ENCODE measurements at regions not wholly inside any gene's neighbourhood (a gene's known extent, or its start where the extent isn't known, plus 50 kb on each side); places are given as distances from the start of the nearest gene placed in this dataset.
"Not testable (repeated sequence)": the region's sequence is repeated elsewhere in the genome, so short reads cannot be mapped to it uniquely, and the experiment has no call there.

DNA sequence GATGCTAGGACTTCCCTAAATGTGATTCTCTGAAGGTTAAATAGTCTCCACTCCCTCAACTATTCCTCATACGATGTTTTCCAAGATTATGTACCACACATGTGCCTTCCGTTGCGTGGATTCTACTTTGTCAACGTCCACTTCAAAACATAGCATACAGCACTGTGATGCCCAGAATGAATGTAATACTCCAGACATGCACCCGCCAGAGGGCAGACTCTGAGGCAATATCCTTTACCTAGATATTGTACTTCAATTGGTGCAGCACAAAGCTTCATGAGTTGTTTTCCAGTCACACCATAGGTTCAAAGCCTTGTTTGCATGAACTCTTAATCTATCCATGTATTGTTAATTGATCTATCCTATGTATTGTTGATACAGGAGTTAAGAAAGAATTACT, 201.0 kb upstream of the NABP1 start:
- DNase-seq = no peak

DNA sequence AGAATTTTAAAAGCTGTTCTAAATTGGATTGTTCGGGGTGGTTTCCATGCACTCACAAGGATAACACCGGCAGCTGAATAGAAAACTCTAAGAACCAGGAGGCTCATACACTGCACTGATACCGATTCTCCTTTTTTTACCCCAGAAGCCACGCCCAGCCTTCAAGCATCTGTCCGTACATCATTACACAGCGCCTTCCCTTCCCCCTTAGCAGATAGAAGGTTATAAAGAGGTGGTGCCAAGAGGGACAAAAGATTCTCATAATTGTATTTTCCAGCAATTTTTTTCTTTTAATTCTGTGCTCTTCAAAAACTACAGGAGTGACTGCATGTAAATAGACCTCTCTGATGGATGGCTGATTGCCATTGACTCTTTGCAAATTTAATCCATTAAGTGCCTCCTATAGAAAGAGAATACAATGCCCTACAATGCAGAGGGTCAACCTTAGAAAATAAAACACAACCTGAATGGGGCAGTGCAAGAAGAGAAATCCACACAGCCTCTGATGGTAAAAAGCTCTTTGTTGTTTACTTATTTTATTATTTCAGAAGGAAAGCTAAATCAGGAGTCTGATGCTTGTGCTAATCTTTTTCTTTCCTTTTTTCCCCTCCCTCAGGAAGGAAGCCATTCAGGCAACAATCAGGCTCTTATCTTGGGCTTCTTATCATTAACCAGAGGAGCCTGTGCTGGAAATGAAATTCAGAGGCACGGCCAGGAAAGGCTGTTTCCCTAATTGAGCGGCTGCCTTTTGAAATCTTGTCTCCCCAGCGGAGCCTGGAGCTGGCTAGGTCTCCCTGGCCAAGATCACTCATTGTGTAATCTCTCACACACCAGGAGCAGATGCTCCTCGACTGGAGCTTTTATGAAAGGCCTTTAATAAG, 198.9 kb upstream of the NABP1 start:
- peak; percentile 85 for DNase-seq

DNA sequence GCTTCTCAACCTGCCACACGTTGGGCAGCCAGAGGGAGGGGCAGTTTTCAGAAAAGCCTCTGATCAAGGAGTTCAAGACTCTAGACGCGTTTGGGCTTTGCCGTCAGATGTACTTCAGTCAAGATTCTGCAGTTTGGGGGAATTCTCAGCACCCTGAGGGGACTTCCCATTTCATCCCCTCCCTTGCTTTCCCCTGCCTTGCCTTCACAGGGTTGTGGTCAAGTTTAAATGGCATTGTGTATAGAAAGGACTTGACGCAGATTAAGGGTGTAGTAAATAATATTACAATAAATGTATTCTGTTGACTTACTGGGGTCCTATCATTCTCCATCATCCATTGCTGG, 198.3 kb upstream of the NABP1 start:
- DNase-seq = no peak

DNA sequence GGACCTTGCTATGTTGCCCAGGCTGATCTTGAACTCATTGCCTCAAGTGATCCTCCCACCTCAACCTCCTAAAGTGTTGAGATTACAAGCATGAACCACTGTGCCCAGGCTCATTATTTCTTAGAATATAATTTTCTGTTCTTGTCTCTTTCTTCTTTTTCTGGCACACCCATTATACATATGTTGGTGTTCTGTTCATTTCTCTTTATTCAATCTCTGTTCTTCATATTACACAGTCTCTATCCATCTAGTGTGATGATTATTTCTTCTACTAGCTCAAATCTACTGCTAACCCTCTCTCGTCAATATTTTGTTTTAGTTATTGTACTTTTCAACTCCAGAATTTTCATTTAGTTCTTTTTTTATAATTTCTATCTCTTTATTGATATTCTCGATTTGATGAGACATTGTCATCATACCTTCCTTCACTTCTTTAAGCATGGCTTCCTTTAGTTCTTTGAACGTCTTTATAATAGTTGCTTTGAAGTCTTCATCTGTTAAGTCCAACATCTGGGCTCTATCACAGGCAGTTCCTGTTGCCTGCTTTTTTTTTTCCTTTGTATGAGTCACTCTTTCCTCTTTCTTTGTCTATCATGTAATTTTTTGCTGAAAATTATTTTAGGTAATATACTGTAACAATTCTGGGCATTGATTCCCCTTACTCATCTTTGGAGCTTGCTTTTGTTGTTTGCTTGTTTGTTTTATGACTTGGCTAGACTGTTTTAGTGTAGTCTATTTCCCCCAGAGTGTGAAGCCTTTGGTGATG, 196.4 kb upstream of the NABP1 start:
- DNase-seq = no peak

DNA sequence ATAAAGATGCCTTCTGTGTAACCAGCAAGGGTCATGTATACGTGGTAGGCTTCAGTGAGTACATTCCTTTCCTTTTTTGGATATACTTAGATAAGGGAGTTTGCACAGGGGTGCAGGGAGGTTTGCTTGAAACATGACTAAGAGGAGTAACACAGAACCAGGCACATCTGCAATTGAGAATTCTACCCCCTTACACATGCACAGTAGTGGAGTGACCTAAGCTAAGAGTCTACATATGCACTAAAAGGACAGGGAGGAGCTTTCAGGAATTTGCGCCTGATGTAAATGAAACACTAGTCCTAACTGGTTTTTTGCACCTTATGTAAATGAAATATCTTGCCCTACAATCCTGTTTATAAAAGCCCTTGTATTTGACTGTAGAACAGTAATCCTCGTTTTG, 194.8 kb upstream of the NABP1 start:
- DNase-seq = no peak

DNA sequence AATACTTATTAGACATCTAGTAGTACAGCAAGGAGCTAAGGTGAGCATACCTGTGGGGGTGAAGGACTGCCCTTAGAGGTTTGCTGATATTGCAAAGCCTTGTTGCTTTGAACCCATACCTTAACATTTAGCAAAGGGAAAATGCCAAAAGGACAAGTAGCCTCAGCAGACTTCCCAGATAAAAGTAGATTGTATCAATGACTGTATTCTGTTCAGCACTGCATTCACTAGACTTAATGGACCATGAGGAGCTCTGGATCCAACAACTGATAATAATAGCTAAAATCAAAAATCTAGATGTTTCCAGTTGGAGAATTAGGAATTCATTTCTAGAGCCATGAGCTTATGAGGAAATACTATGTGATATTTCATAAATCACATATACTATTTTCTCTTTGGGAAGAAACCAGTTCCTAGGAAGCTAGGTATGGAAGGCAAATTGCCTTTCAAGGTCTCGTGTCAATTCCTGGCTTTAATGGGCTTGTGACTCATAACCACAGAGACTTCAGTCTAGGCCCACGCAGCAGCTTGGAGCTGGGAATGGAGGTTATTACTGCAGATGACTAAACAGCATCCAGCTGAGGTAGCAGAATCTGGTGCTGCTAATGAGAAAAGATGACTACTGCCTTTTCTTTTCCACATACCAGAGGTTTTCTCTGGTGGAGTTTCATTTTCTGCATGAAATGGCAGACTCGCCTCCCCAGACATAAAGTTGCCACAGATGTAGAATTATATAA, 191.2 kb upstream of the NABP1 start:
- no peak for DNase-seq

DNA sequence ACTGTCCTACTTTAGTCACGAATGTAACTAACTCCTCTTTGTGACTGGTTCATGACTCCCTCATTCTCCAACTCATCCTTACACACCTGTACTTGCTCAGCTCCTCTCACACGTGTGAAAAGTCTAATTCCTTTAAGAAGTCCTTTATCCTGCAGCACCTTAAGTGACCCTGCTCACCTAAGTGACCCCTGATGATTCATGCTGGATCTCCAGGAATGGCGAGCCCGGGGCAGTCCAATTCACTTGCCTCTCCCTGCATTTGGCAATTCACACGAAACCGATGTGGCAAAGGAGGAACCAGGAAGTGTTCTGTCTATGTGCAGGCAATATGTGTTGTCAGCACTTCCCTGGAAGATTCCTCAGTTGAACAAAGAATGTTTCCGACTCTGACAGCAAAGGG, 189.8 kb upstream of the NABP1 start:
- no peak for DNase-seq

DNA sequence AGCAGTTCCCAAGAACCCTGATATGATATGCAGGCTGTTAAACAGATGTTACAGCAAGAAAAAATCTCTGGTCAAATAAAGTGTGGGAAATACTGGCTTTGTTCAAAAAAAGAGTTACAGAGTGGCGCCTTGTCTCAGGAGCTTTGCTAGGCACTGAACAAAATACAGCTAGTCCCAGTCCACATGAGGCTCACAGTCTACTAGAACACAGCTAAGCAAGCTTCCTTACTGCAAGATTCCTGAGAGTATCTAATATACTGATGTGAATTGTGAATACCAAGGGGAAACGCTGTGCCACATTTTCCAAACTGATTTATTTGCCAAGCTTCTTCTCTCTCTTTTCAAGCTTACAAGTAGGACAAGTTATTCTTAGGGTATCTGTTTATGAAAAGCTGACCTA, 188.8 kb upstream of the NABP1 start:
- no peak for DNase-seq

DNA sequence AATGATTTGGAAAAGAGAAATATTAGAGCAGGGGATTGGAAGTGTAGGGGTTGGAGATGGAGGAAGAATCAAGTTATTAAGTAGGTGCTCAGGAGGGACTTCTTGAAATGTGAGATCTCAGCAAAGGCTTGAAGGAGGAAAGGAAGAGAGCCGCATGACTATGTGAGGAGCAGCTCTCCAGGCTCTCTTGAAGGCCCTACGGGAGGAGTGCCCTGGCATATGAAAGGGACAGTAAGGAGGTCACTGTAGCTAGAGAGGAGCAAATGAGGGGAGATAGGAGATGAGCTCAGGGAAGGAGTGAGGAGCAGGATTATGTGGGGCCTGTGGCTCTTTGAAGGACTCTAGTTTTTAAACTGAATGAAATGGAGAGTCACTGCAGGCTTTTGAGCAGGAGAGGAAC, 181.1 kb upstream of the NABP1 start:
- no peak for DNase-seq

DNA sequence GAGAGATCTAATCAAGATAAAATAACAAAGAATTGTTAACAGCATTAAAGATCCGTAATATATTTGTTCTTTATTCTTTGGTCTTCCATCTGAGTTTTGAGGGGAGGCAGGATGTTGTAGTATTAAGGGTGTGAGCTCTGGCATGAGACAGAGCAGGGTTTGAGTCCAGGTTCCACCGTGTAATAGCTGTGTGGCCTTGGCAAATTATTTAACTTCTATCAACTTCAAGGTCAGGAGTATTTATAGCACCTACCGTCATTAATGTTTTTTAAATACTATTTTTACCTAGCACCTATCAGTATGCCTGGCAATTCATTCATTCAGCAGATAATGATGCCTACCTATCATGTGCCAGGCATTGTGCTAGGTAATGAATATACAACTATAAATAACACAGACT, 180.1 kb upstream of the NABP1 start:
- no peak for DNase-seq

DNA sequence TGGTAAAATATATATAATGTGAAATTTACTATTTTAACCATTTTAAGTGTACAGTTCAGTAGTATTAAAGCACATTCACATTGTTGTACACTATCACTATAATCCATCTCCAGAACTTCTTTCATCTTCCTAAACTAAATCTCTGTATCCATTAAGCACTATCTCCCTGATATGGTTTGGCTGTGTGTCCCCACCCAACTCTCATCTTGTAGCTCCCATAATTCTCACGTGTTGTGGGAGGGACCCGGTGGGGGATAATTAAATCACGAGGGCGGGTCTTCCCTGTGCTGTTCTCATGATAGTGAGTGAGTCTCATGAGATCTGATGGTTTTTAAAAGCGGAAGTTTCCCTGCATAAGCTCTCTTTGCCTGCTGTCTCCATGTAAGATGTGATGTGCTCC, 178.9 kb upstream of the NABP1 start:
- no peak for DNase-seq

DNA sequence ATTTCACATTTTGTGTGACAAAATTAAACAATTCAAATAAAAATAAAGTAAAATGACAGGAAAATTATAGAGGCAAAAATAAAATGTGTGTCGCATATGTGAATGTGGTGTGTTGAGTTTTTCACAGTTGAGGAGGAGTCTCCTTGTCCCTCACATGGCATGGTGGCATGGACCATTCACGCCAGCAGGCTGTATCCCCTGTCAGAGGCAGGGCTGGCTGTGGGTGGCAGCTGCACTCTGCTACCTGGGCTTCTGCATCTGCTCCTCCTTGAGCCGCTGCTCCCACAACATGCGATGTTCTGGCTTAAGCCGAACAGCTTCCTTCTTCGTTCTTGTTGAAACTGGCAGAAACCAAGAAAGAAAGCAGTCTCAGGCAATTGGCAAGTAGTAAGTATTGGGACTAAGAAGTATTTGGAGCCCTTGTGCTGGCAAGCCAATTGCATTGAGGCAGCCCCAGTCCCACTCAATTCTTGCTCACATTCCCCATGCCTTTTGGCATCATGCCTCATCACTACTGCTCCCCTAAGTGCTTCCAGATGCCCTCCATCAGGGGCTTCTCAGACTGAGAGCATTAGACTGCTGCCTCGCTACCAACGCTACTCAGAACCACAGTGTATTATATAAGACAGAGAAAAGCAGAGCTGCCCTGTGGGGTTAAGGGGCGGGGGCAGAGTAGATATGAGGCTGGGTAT, 177.9 kb upstream of the NABP1 start:
- peak; percentile 70 for DNase-seq

DNA sequence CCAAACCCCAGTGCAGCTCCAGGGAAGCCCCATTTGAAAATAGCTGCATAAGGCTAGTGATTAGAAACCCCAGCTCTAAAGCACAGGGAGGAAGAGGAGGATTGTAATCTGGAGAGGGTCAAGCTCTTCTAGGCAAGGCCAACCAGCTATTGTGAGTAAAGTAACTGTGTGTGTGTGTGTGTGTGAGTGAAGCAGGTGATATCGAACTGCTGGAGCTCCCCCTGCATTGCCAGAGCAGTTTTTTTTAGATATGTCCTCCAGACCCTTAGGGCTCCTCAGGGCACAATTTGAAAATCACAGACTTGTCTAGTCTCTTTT, 177.4 kb upstream of the NABP1 start:
- no peak for DNase-seq

DNA sequence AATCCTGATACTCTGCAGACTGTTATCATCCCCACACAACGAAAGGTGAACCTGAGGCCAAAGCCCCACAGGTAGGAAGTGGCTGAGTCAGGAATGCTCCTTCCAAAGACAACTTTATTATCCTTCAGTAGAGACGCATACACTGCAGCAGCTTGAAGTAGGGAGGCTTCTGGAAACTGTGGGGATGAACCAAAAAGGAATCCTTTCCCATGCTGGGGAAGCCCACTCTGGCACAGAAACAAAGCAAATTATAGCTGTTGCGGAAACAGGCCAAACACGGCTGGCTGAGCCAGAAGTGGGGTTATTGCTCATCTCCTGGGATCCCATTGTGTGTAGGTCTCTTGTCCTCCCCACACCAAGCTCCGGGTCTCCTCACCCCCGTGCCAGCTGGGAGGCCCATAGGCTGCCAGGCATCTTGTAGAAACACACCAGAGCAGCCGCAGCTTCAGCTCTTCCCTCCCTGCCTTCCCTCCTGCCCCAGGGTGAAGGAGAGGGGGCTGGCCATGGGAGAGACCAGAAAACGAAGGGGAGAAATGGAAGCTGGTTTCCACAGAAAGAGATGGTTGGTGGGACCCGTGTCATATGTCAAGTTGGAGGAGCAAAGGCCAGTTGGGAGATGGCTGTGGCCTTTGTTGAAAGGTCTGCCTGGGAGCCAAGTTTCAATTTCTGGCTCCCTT, 176.9 kb upstream of the NABP1 start:
- peak; percentile 55 for DNase-seq

DNA sequence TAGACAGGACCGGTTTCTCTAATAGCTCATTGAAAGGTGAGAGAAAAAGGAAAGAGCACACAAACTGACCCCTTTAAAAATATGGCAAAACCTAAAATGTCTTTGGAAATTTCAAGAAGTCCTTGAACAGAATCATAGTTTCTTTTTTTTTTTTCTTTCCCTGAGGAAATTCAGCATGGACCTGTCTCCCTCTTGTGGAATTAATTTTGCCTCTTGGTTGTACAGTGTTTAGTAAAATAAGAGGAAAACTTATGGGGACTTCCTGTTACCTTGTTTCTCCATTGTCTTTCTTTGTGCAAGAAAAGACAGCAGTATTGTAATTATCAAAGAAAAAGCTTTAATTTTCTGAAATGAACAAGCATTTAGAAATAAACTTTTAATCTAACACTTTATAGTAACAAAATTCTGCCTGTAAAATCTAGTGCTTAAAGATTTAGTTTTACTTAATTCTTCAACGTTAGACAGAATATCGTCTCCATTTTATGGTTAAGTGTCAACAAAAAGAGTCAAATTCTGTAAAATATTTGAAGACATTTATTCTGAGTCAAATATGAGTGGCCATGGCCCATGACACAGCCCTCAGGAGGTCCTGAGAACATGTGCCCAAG, 176.3 kb upstream of the NABP1 start:
- peak; percentile 72 for DNase-seq

DNA sequence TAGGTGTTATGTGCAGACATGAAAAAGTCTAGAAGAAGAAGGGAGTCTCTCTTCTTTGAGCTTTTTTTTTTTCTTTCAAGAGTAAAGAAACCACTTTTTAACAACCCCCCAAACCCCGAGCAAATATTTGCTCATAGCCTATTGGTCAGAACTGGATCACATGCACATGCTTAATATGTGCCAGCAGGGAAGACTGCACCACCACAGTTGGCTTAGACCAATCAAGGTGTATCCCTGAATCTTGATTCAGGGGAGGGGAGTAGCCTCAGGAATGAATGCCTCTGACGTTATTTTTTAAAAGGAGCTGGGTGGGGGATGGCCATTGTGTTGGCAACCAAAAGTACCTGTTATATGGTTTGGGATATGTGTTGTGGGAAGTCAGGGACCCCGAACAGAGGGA, 171.4 kb upstream of the NABP1 start:
- no peak for DNase-seq

DNA sequence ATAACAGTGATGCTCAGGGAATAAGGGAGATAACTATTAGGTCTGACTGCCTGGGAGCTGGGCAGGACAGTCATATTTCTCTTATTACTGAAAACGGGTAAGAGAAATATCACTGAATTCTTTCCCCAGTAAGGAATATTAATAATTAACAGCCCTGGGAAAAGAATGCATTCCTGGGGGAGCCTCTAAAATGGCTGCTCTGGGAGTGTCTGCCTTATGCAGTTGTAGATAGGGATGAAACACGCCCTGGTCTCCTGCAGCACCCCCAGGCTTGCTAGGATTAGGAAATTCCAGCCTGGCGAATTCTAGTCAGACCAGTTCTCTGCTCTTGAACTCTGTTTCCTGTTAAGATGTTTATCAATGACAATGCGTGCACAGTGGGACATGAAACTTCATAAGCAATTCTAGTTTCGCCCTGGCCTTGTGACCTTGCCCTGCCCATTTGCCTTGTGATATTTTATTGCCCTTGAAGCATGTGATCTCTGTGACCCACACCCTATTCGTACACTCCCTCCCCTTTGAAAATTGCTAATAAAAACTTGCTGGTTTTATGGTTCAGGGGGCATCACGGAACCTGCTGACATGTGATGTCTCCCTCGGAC, 170.6 kb upstream of the NABP1 start:
- not testable (repeated sequence) for DNase-seq

DNA sequence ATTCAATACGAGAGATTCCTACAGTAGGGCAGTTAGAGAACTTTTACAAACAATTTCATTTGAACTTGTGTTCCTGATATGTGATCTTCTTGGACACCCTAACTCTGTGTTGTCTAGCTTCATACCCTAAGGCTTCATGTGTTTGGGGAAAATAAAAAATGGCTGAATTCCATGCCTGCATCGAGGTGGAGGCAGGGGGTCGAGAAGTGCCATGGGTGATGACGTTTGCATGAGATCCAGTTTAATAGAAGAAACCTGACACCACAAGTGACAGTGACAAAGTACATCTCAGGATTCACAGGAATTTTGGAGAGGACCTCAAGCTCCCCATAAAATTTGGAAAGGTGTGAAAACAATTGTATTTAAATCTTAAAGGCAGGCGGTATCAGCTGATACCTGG, 169.2 kb upstream of the NABP1 start:
- DNase-seq = no peak

DNA sequence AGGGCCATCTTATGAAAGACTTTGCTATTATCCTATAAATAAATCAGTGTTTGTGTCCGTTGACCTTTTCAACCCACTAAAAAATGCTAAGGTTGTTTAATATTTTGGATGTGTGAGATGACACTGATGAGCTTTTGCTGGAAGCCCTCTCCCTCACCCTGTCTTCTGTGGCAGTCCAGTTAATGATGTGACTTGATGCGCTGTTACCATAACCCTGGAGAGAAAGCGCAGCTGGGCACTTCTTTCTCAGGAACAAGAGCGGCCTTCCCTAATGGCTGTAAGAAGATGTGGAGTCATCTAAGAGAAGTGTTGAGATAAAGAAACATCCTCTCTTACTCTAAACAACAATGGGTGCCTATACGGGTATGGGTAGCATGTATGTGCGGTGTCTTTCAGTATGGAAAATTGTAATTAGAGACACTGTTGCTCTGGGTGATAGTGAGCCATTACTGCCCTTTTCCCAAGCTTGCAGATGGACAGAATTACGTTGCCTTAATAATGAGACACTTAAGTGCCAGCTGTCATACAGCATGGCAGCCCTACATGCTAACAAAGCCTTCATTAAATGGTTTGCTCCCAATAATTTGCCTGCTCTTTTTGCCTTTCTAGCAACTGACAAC, 165.6 kb upstream of the NABP1 start:
- peak; percentile 76 for DNase-seq

DNA sequence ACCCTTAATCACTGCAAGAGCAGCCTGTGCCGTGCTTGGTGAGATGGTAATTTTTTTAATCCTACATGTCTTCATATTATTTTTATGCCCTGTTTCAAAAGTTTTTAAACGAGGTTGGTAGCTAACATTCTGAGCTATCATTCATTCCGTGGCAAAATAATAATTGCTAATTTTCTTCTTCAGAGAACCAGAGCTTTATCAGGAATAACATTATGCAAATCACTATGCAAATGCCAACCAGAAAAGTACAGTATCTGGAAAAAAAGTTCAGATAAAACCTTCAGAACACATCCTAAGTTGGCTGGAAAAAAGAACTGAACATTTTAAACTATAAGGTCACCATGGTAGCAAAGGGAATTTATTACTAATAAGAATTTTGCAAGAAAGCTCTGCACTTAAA, 165.1 kb upstream of the NABP1 start:
- no peak for DNase-seq

DNA sequence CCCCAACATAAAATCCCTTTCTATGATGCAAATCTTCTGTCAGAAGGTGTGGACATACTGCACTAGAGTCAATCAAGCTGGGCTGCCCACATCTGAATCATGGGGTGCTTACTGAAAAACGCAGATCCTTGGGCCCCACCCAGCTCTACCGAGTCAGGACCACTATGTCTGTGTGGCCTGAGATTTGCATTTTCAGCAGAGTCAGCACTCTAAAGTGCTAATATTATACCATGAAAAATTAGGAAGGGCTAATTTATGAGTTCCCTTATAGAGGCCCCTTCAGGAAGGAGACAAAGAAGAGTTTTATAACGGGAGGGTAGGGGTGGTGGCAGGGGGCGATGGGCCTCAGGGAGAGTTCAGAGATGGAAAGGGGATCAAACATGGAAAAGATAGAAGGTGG, 163.3 kb upstream of the NABP1 start:
- no peak for DNase-seq
